NCI-H460 (cell line): ENCODE measurements at regions not wholly inside any gene's neighbourhood (a gene's known extent, or its start where the extent isn't known, plus 50 kb on each side); places are given as distances from the start of the nearest gene placed in this dataset.
"Not testable (repeated sequence)": the region's sequence is repeated elsewhere in the genome, so short reads cannot be mapped to it uniquely, and the experiment has no call there.

Experiments used
- DNase-seq: peaks from one replicate; pipeline ENCODE4 v3.0.0-alpha.2; 2016; ENCODE audit warnings: low read depth; ENCODE audit errors: extremely low read depth

GRCh38 chr1:9459816-9460407 is 79.4 kb upstream of the SLC25A33 start:
- DNase-seq: no peak

GRCh38 chr1:9465640-9466039 is 73.6 kb upstream of the SLC25A33 start:
- no peak for DNase-seq

- no peak for DNase-seq
Measured at GRCh38 chr1:9466780-9467758, 72.2 kb upstream of the SLC25A33 start.

DNA sequence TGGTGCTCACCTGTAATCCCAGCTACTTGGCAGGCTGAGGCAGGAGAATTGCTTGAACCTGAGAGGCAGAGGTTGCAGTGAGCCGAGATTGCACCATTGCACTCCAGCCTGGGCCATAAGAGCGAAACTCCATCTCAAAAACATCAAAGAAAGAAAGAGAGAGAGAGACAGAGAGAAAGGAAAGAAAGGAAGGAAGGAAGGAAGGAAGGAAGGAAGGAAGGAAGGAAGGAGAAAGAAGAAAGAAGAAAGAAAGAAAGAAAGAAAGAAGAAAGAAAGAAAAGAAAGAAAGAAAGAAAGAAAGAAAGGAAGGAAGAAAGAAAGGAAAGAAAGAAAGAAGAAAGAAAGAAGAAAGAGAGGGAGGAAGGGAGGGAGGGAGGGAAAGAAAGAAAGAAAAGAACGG is 69.4 kb upstream of the SLC25A33 start:
- not testable (repeated sequence) for DNase-seq

- no peak for DNase-seq
Measured at GRCh38 chr1:9471679-9472078, 67.6 kb upstream of the SLC25A33 start.

GRCh38 chr1:9472386-9473031 is 66.8 kb upstream of the SLC25A33 start:
- no peak for DNase-seq

DNA sequence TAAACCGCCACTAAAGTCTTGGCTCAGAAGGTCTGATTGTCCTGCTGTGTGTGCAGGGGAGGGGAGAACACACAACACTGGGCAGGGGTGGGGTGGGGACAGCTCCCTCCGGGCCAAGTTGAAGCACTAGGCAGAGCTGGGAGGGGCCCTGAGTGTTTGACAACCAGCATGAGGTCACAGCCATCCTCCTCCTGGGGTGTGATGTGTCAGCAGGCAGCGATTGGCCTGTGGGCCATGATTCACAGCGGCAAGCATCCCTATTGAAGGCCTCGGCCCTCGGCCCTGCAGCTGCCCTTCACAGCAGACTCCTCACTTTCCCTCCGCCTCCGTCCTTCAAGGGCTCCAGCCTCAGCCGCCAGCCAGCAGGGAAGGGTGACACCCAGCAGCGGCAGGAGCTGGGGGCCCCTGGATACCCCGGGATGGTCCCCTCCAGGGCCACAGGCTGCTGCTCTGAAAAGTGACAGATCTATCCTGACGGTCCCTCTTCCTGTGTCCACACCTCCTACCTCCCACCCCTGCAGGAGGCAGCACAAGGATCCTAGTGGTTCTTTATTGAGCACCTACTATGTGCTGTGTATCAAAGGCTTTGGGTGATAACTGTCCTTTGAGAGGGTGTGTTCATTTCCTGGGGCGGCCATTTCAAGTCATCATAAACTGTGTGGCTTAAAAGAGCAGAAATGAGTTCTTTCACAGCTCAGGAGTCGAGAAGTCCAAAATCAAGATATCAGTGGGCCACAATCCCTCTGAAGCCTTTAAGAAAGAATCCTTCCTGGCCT is 66.0 kb upstream of the SLC25A33 start:
- DNase-seq: peak; percentile 45

DNA sequence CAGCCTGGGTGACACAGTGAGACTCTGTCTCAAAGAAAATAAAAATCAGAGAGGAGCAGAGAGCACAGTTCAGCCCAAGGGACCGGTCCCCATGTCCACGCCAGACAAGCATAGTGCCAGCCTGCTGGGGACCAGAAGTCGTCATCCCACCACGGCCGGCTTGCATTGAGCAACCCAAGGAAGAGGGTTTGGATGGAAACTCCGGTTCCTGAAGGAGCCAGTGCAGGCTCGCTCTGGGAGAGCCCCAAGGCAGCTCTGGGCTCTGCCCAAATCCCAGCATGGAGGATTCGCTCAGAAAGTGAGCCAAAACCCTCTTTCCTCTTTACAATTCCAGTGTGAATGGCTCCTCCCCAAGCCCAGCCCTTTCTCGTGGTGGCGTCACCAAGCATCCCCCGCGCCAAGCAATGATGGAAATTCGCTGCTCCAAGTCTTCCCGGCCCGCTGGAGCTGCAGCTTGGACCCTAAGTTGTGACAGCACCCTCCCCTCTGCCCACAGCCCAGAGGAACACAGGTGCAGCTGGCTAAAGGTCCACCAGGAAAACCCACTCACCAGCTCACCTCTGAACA is 64.1 kb upstream of the SLC25A33 start:
- no peak for DNase-seq

GRCh38 chr1:9476790-9477463 is 62.3 kb upstream of the SLC25A33 start:
- DNase-seq: no peak

DNA sequence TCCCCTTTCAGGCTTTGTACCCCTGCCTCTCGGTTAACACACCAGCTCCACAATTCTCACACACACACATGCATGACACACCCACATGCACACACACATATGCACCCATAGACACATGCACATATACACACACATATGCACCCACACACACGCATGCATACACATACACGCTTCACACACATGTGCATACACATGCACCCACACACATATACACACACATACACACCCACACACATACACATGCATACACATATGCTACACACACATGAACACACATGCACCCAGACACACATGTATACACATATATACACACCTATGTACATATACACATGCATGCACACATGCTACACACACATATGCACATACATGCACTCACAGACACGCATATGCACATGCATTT is 61.7 kb upstream of the SLC25A33 start:
- DNase-seq: no peak

GRCh38 chr1:9478021-9478420 is 61.2 kb upstream of the SLC25A33 start:
- no peak for DNase-seq

- DNase-seq: no peak
Measured at GRCh38 chr1:9481048-9481447, 58.2 kb upstream of the SLC25A33 start.

GRCh38 chr1:9482403-9482802 is 56.9 kb upstream of the SLC25A33 start:
- no peak for DNase-seq

DNA sequence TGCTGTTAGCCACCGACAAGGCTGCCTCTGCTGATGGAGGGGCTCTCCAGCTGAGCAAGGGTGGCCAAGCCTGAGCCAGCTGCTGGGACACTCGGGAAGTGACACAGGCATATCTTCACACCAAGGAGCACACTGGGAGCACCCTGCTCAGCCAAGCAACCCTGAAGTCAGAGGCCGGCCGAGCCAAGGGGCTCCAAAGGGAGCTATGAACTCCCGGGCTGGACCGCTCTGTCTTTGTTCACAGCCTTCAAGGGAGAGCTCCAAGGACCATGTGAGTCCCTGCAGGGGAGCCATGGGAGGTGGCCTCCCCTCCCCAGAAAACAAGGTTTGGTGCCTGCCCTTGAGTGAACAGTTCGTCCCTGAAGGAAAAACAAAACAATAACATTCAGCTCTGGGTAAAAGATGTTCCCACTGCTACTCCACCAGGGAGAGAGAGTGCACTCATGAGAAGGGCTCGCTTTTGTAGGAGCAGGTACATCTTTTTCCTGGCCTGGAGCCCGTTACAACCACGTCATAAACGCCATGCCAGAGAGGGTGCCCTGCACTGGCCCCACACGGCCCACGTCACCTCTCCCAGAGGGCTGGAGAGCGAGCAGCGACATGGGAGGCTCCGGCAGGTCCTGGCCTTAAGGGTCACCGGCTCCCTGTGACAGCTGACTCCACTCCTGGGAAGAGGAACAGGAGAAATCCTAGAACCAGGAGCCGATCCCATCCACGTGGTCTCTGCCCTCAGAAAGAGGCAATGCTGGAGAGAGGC is 56.3 kb upstream of the SLC25A33 start:
- no peak for DNase-seq

- DNase-seq: no peak
Measured at GRCh38 chr1:9486466-9487140, 52.7 kb upstream of the SLC25A33 start.
